Kidney epithelial cell (primary cell): ENCODE measurements at regions not wholly inside any gene's neighbourhood (a gene's known extent, or its start where the extent isn't known, plus 50 kb on each side); places are given as distances from the start of the nearest gene placed in this dataset.

ENCODE experiments used
- DNase-seq: peaks from one replicate; pipeline ENCODE4 v3.0.0-alpha.2; 2010; ENCODE audit warnings: low read depth
- H3K27me3 ChIP-seq: 2 replicates; pipeline ENCODE4 v1.6.0; 2011; ENCODE audit warnings: low read length; ENCODE audit not compliant: control insufficient read depth, insufficient read depth
- H3K36me3 ChIP-seq: 2 replicates; pipeline ENCODE4 v1.5.1; 2011; ENCODE audit warnings: low read length; ENCODE audit not compliant: control insufficient read depth, insufficient read depth
- H3K4me3 ChIP-seq: 2 replicates; pipeline ENCODE4 v1.5.1; 2011; ENCODE audit warnings: low read depth, mild to moderate bottlenecking, control low read depth, low read length
- CTCF ChIP-seq: IDR thresholded peaks from 2 replicates; pipeline ENCODE4 v1.5.1; 2011; ENCODE audit warnings: mild to moderate bottlenecking, moderate library complexity, low read length, control low read depth, inconsistent platforms; ENCODE audit not compliant: insufficient read depth, poor library complexity, severe bottlenecking

- TF ChIP-seq CTCF = no peak
- DNase-seq = peak; percentile 95
- H3K4me3 ChIP-seq = no peak overlapping the region
- no peaks in the 10 kb centered on the region for H3K36me3 ChIP-seq
- H3K27me3 ChIP-seq = peaks cover 3% of the 10 kb centered on the region
Measured at GRCh38 chr7:101729241-101729883, 88.1 kb upstream of the CUX1 start.

DNA sequence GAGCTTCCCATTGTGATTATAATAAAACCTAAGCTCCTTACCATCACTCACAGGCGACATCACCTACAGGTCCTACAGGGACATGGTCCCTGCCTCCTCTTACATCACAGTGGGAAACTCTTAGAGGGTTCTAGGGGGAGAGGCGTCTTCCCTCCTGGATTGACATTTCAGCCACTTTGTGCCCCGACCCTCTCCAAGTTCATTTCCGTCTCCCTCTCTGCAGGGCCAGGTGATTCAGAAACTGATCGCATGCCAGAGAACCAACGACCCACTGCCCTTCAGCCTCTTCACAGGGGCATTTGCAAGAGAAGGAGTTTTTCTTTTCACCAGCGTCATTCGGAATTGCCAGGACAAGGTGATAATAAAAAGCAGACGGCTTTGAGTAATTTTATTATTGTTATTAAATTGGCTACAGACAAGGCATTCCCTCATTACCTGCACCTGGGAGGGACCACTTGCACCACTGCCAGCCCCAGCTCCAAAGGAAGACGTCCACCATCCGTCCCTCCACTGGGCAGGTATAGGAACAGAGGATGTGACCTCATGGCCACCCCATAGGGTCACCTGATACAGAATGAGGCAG is 85.8 kb upstream of the CUX1 start:
- no peaks in the 10 kb centered on the region for H3K36me3 ChIP-seq
- TF ChIP-seq CTCF = no peak
- DNase-seq = no peak
- H3K27me3 ChIP-seq = no peaks in the 10 kb centered on the region
- no peak overlapping the region for H3K4me3 ChIP-seq

- Histone ChIP-seq H3K27me3 (no peaks in the 10 kb centered on the region), H3K4me3 (no peak overlapping the region), H3K36me3 (no peaks in the 10 kb centered on the region)
- no peak for TF ChIP-seq CTCF
- no peak for DNase-seq
Measured at GRCh38 chr7:101733713-101734475, 83.5 kb upstream of the CUX1 start.

- Histone ChIP-seq H3K27me3 (no peaks in the 10 kb centered on the region), H3K36me3 (no peaks in the 10 kb centered on the region), H3K4me3 (no peak overlapping the region)
- no peak for TF ChIP-seq CTCF
- DNase-seq = no peak
Measured at GRCh38 chr7:101736084-101736483, 81.3 kb upstream of the CUX1 start.

GRCh38 chr7:101739775-101740398 is 77.5 kb upstream of the CUX1 start:
- Histone ChIP-seq H3K36me3 (no peaks in the 10 kb centered on the region), H3K27me3 (peaks cover 5% of the 10 kb centered on the region), H3K4me3 (no peak overlapping the region)
- no peak for TF ChIP-seq CTCF
- DNase-seq = no peak
